ENCODE measurements at regions not wholly inside any gene's neighbourhood (a gene's known extent, or its start where the extent isn't known, plus 50 kb on each side); places are given as distances from the start of the nearest gene placed in this dataset.

DNA sequence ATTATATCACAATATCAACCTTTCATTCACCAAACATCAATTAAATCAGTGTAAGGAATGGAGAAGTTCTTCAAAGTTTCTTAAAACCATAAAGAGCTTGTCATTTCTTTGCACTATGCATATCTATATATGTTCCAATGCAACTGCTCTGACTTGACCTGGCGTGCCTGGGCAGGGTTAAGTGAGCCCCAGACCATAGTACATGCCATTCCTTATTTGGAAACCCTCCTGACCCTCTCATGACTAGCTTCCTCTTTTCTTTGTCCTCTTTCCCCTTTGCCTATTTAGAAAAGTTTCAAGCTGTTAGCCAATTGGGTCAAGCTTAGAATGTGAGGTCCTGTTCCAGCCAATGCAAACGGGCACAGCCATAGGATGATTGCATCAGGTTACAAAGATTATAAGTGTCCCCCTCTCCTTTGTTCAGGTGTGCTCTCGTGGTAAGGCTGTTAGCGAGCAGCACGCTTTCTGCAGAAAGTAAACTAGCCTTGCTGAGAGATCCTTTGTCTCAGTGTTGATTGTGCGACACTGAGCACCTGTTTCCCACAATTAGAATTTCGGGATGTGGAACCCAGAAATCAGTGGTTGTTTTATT lies 78.2 kb upstream of the UXS1 start:
- H3K4ac ChIP-seq (replicated peaks; ENCODE audit: insufficient read length, low read depth, low read length): no peak overlapping the region
- H3K27ac ChIP-seq (ENCODE audit: low read depth, low read length): peak overlapping the region; percentile 77; the same call in 1 of the 2 replicates
- 0 out of 4 replicates have a peak, but pooled peaks cover 0 to 3% of the 10 kb centered on the region in 2 experiments for H3K9me3 ChIP-seq (ENCODE audit: insufficient read depth in 2 of 2, low read depth in 1 of 2, low read length in 1 of 2)
- H3K9ac ChIP-seq (replicated peaks in 1 of 4; ENCODE audit: extremely low read depth in 1 of 4, low read depth in 3 of 4, low read length in 3 of 4): no peak overlapping the region
- peaks cover 4% of the 10 kb centered on the region; the same call in 1 of the 2 replicates for H3K23me2 ChIP-seq (ENCODE audit: low read depth, low read length)
- no peak overlapping the region for H2AFZ ChIP-seq (ENCODE audit: low read length)
- H3K4me1 ChIP-seq (replicated peaks in 1 of 4; ENCODE audit: control insufficient read depth in 3 of 4, insufficient read depth in 4 of 4, low read length in 3 of 4): peaks cover 0 to 18% (median 4%) of the 10 kb centered on the region in 4 experiments; a peak in 5 of 7 replicates
- no peaks in the 10 kb centered on the region for H3K79me2 ChIP-seq (ENCODE audit: control insufficient read depth in 1 of 2, insufficient read depth in 2 of 2, low read length in 2 of 2)
- ChIA-PET POLR2A (ENCODE audit: partially characterized antibody) (interaction anchor here (0.7 to 1.9 kb wide), 9 partner anchors 9 to 167 kb away, joined by 3 to 7 read pairs (median 4); no protein-coding TSS in a partner anchor), CTCF (ENCODE audit: partially characterized antibody) (interaction anchor here (0.6 to 1.2 kb wide), 4 partner anchors 9 to 271 kb away, joined by 3 to 10 read pairs (median 4); no protein-coding TSS in a partner anchor)
- H3K79me1 ChIP-seq (ENCODE audit: low read depth, low read length): no peaks in the 10 kb centered on the region
- no peaks in the 10 kb centered on the region for H3K36me3 ChIP-seq (ENCODE audit: control insufficient read depth in 2 of 4, insufficient read depth in 4 of 4, low read length in 3 of 4)
- no peak overlapping the region for H4K8ac ChIP-seq (ENCODE audit: extremely low read depth, insufficient read depth, low read length)
- no peaks in the 10 kb centered on the region; a peak in 1 of 7 replicates for H3K27me3 ChIP-seq (replicated peaks in 1 of 4; ENCODE audit: control insufficient read depth in 3 of 4, extremely low read depth in 1 of 4, insufficient read depth in 3 of 4, low read length in 3 of 4)
- H3K23ac ChIP-seq (ENCODE audit: insufficient read length): no peak overlapping the region
- peak overlapping the region; percentile 19; the same call in 1 of the 2 replicates for H3K18ac ChIP-seq (ENCODE audit: extremely low read depth, low read length)
- FAIRE-seq: peak; percentile 98
- peak overlapping the region in 1 of 4 experiments; percentile 3; a peak in 1 of 8 replicates for H3K4me3 ChIP-seq (ENCODE audit: extremely low read depth in 1 of 4, insufficient read depth in 2 of 4, low read depth in 3 of 4, low read length in 4 of 4)
- H2BK5ac ChIP-seq (ENCODE audit: low read depth, low read length): peak overlapping the region; percentile 73; the same call in 1 of the 2 replicates
- no peaks in the 10 kb centered on the region for H4K20me1 ChIP-seq (replicated peaks in 1 of 2; ENCODE audit: control insufficient read depth in 1 of 2, insufficient read depth in 2 of 2, low read length in 2 of 2)
- peak overlapping the region; percentile 87; the same call in 1 of the 2 replicates for H2BK12ac ChIP-seq (ENCODE audit: low read depth, low read length)
- H2BK120ac ChIP-seq (replicated peaks; ENCODE audit: low read depth, low read length): no peak overlapping the region
- WGBS, 2 experiments (ENCODE audit: extremely low coverage in 1 of 2, insufficient coverage in 1 of 2, insufficient read length in 1 of 2, insufficient replicate concordance in 2 of 2, low coverage in 1 of 2, low lambda C conversion rate in 2 of 2, missing lambda C conversion rate in 1 of 2): 48% methylated on average over 7 of the region's 7 CpGs; no CpG with 5 or more reads in 1 of the 2 experiments
- H2AK5ac ChIP-seq (ENCODE audit: low read depth, low read length): 0 out of 2 replicates have a peak overlapping the region, but pooled peaks have one; percentile 65
- H2BK15ac ChIP-seq (ENCODE audit: low read length): no peak overlapping the region
- no peak for DNase-seq (ENCODE audit: low read depth in 1 of 2, low spot score in 2 of 2)
- no peak overlapping the region for H2BK20ac ChIP-seq (ENCODE audit: low read length)
- no peak overlapping the region for H4K91ac ChIP-seq (replicated peaks; ENCODE audit: insufficient read length, low read length)
- no peak overlapping the region for H4K5ac ChIP-seq (ENCODE audit: insufficient read length, low read depth, low read length)
- no peak overlapping the region for H3K14ac ChIP-seq (ENCODE audit: insufficient read length)
- peak overlapping the region in 1 of 2 experiments; percentile 10; a peak in 1 of 4 replicates for H3K4me2 ChIP-seq (ENCODE audit: insufficient read depth in 1 of 2, low read depth in 2 of 2, low read length in 2 of 2)
- H3K56ac ChIP-seq (replicated peaks; ENCODE audit: insufficient read length, low read depth, low read length): no peak overlapping the region
- TF ChIP-seq KDM5A (IDR thresholded peaks at IDR 0.05; ENCODE audit: low read length) (no peak), TAF7 (optimal IDR thresholded peaks at IDR 0.05; ENCODE audit: borderline replicate concordance, low read depth, low read length) (peak; percentile 17), POLR2AphosphoS5 (IDR thresholded peaks at IDR 0.05; ENCODE audit: low read depth, low read length) (peak; percentile 83), BACH1 (IDR thresholded peaks at IDR 0.05; ENCODE audit: low read length) (no peak), TAF1 (IDR thresholded peaks at IDR 0.05; ENCODE audit: low read depth, low read length) (peak; percentile 71; the same call in 1 of the 2 replicates), TEAD4 (IDR thresholded peaks at IDR 0.05; ENCODE audit: low read depth, low read length) (no peak), ASH2L (IDR thresholded peaks at IDR 0.05; ENCODE audit: low read length) (no peak), FOSL1 (IDR thresholded peaks at IDR 0.05; ENCODE audit: insufficient read depth, low read depth, low read length) (no peak), CBX8 (IDR thresholded peaks at IDR 0.05; ENCODE audit: borderline replicate concordance, low read depth, low read length) (no peak), SP1 (IDR thresholded peaks at IDR 0.05; ENCODE audit: low read depth, low read length) (0 out of 2 replicates have a peak, but pooled peaks have one; percentile 21)
- TF ChIP-seq, protein P1, sequence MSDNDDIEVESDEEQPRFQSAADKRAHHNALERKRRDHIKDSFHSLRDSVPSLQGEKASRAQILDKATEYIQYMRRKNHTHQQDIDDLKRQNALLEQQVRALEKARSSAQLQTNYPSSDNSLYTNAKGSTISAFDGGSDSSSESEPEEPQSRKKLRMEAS (IDR thresholded peaks at IDR 0.05): peak; percentile 90
- TF ChIP-seq, protein P2, sequence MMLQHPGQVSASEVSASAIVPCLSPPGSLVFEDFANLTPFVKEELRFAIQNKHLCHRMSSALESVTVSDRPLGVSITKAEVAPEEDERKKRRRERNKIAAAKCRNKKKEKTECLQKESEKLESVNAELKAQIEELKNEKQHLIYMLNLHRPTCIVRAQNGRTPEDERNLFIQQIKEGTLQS (IDR thresholded peaks at IDR 0.05; ENCODE audit: insufficient read depth, low read depth, low read length): no peak
